HepG2 (cell line): ENCODE measurements at regions not wholly inside any gene's neighbourhood (a gene's known extent, or its start where the extent isn't known, plus 50 kb on each side); places are given as distances from the start of the nearest gene placed in this dataset.

ENCODE experiments used
- ATAC-seq: fragments of 200-7000 bp; cut with Tn5 transposase; 3 replicates; pipeline ENCODE4 v1.9.1; 2020; ENCODE audit warnings: mild to moderate bottlenecking, moderate library complexity
- BruUV-seq: library from RNA; stranded (reverse); fragments of 400-500 nt; replicated peaks from 2 replicates; lab custom pipeline; 2021; lab: Mats Ljungman, UMichigan
- CTCF ChIA-PET: fragments of 300-600 bp; formaldehyde crosslinking; extraction: SDS; loops from one replicate; lab custom pipeline; 2021; ENCODE audit warnings: low total read pairs, inconsistent platforms, low intra/inter-chr PET ratio; lab: Yijun Ruan, JAX
- POLR2A ChIA-PET: fragments of 350-600 bp; sonication (Branson Sonifier 250); formaldehyde crosslinking; loops from one replicate; lab custom pipeline; 2020; ENCODE audit warnings: antibody characterized with exemption, inconsistent platforms; lab: Yijun Ruan, JAX
- DNase-seq: peaks from one replicate; pipeline ENCODE4 v3.0.0-alpha.2; 2015; ENCODE audit warnings: low spot score
- FAIRE-seq: peaks from 3 replicates; lab custom pipeline; 2011; peaks lifted over from hg19 to GRCh38; lab: Jason Lieb, UNC
- H2AFZ ChIP-seq: one replicate; pipeline ENCODE4 v1.6.1; 2011; ENCODE audit warnings: low read length, inconsistent platforms
- H3K27ac ChIP-seq: fragments of 300-600 bp; 3 replicates; pipeline ENCODE4 v1.8.0; 2011; ENCODE audit warnings: mixed run types, mild to moderate bottlenecking, mixed read lengths, low read length, inconsistent platforms; ENCODE audit not compliant: insufficient read depth; ENCODE audit errors: extremely low read length
- H3K27me3 ChIP-seq, 2 experiments: fragments of 200-600 bp in 1 of 2; 2 replicates in 1 of 2; 3 replicates in 1 of 2; pipeline versions ENCODE4 v1.6.0 to v1.8.0; 2011; ENCODE audit warnings: low read length in 2 of 2, mild to moderate bottlenecking in 2 of 2, moderate library complexity in 2 of 2, inconsistent platforms in 1 of 2; ENCODE audit not compliant: insufficient read depth in 2 of 2, control insufficient read depth in 1 of 2
- H3K36me3 ChIP-seq, 2 experiments: fragments of 200-600 bp in 1 of 2; replicated peaks in 1 of 2; 2 replicates in 1 of 2; 3 replicates in 1 of 2; pipeline versions ENCODE4 v1.5.1 to v1.8.0; 2011; ENCODE audit warnings: low read length in 2 of 2, inconsistent platforms in 1 of 2; ENCODE audit not compliant: insufficient read depth in 2 of 2, control insufficient read depth in 1 of 2
- H3K4me1 ChIP-seq: 2 replicates; pipeline ENCODE4 v1.5.1; 2012; ENCODE audit warnings: low read length, inconsistent platforms; ENCODE audit not compliant: insufficient read depth
- H3K4me2 ChIP-seq: 2 replicates; pipeline ENCODE4 v1.6.0; 2011; ENCODE audit warnings: low read depth, low read length, inconsistent platforms
- H3K4me3 ChIP-seq, 3 experiments: fragments of 200-600 bp in 1 of 3; sonication (generic), shearing (Covaris generic) in 1 of 3; replicated peaks in 1 of 3; 2 replicates each; pipeline ENCODE4 v1.5.1; 2011 to 2016; ENCODE audit warnings: low read length in 3 of 3, inconsistent platforms in 2 of 3, low read depth in 2 of 3, mild to moderate bottlenecking in 2 of 3, control low read depth in 1 of 3, mixed read lengths in 1 of 3; ENCODE audit not compliant: insufficient read depth in 1 of 3
- H3K79me2 ChIP-seq: one replicate; pipeline ENCODE4 v1.6.1; 2011; ENCODE audit warnings: low read length, inconsistent platforms; ENCODE audit not compliant: insufficient read depth
- H3K9ac ChIP-seq: 2 replicates; pipeline ENCODE4 v1.6.0; 2011; ENCODE audit warnings: mild to moderate bottlenecking, low read depth, low read length, inconsistent platforms; ENCODE audit not compliant: insufficient read depth
- H3K9me3 ChIP-seq: 2 replicates; pipeline ENCODE4 v1.5.1; 2012; ENCODE audit warnings: mild to moderate bottlenecking, low read length
- H4K20me1 ChIP-seq: 2 replicates; pipeline ENCODE4 v1.6.0; 2011; ENCODE audit warnings: inconsistent platforms, mild to moderate bottlenecking, low read length, moderate library complexity; ENCODE audit not compliant: insufficient read depth
- BRD4 ChIP-seq: sonication (generic); formaldehyde crosslinking; IDR thresholded peaks from 2 replicates; pipeline ENCODE4 v1.4.0; 2020; ENCODE audit warnings: missing genetic modification reagents
- HMGA1 ChIP-seq: sonication (generic); formaldehyde crosslinking; conservative IDR thresholded peaks from 2 replicates; pipeline ENCODE4 v1.4.0; 2020; ENCODE audit warnings: missing genetic modification reagents
- KDM6A ChIP-seq: IDR thresholded peaks from 2 replicates; pipeline ENCODE4 v1.6.1; 2016; ENCODE audit warnings: low read depth
- PHF8 ChIP-seq: sonication (generic); formaldehyde crosslinking; IDR thresholded peaks from 2 replicates; pipeline ENCODE4 v1.5.0; 2020; ENCODE audit warnings: missing genetic modification reagents
- POLR2G ChIP-seq: fragments of 200-400 bp; formaldehyde crosslinking; IDR thresholded peaks from 2 replicates; pipeline ENCODE4 v1.6.1; 2018; ENCODE audit warnings: mild to moderate bottlenecking, low read depth, low read length, moderate library complexity
- SRSF4 ChIP-seq: fragments of 200-400 bp; formaldehyde crosslinking; IDR thresholded peaks from one replicate; pipeline ENCODE4 v1.6.1; 2018; ENCODE audit warnings: mild to moderate bottlenecking, low read depth, low read length, moderate library complexity; ENCODE audit not compliant: poor library complexity, severe bottlenecking
- XRCC5 ChIP-seq: fragments of 200-400 bp; formaldehyde crosslinking; optimal IDR thresholded peaks from 2 replicates; pipeline ENCODE3; 2017; ENCODE audit warnings: mild to moderate bottlenecking, low read length
- ZFYVE20 ChIP-seq: sonication (generic); formaldehyde crosslinking; IDR thresholded peaks from 2 replicates; pipeline ENCODE4 v1.8.0; 2023; ENCODE audit warnings: low read depth, mild to moderate bottlenecking, moderate library complexity, missing genetic modification reagents, borderline replicate concordance
- ZNF10 ChIP-seq: sonication (generic); formaldehyde crosslinking; IDR thresholded peaks from 2 replicates; pipeline ENCODE4 v1.4.0; 2020; ENCODE audit warnings: mild to moderate bottlenecking, low read depth, missing genetic modification reagents, borderline replicate concordance
- ZNF549 ChIP-seq: sonication (generic); formaldehyde crosslinking; IDR thresholded peaks from 2 replicates; pipeline ENCODE4 v1.5.0; 2020; ENCODE audit warnings: missing genetic modification reagents
- ZNF7 ChIP-seq: IDR thresholded peaks from 2 replicates; pipeline ENCODE4 v1.6.1; 2016; ENCODE audit warnings: missing biosample characterization, missing genetic modification reagents
- ZNF883 ChIP-seq: sonication (generic); formaldehyde crosslinking; IDR thresholded peaks from 2 replicates; pipeline ENCODE4 v1.5.1; 2020; ENCODE audit warnings: mild to moderate bottlenecking, missing genetic modification reagents; ENCODE audit errors: not compliant biosample characterization
- WGBS: methylation state at CpG from one replicate; pipeline ENCODE4 v1.1.6; 2017; ENCODE audit warnings: low lambda C conversion rate; 5-methylcytosine and 5-hydroxymethylcytosine counted together
- in situ Hi-C: cut with HindIII; loops from 2 replicates; pipeline ENCODE4 v1.10.0; 2017; ENCODE audit warnings: low pct_unique_long_range_greater_than_20kb; ENCODE audit not compliant: extremely low pct_ligation_motif_present
- intact Hi-C: fragments of 100-400 bp; cut with micrococcal nuclease; formaldehyde crosslinking; loops from one replicate; pipeline ENCODE4 v1.10.0; 2022; ENCODE audit not compliant: unreplicated experiment
- TF ChIP-seq, protein P1 (sequence below): conservative IDR thresholded peaks from 2 replicates; pipeline ENCODE4 v1.6.1; 2018; ENCODE audit warnings: missing genetic modification reagents

DNA sequence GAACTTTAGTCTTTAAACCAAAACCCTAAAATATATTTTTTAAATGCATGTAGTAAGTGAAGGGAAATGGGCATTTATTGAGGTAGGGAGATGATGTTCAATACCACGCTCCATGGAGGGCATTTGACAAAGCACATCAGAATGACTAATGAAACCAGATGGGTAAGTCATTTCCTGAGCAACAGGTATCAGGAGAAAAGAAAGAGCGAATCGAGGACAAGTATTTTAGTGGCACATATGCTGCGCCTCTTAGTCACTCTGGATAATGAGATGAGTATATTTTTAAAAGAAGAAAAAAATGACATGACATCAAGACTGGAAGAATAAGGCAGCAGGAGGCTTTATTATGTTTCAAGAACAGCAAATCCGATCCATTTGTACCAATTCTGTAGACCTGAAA is 129.0 kb upstream of the ARHGEF3 start (continued):
- TF ChIP-seq POLR2G (no peak), BRD4 (CRISPR knock-in tag) (no peak)
- TF ChIP-seq, all 625 proteins: peak for 0

DNA sequence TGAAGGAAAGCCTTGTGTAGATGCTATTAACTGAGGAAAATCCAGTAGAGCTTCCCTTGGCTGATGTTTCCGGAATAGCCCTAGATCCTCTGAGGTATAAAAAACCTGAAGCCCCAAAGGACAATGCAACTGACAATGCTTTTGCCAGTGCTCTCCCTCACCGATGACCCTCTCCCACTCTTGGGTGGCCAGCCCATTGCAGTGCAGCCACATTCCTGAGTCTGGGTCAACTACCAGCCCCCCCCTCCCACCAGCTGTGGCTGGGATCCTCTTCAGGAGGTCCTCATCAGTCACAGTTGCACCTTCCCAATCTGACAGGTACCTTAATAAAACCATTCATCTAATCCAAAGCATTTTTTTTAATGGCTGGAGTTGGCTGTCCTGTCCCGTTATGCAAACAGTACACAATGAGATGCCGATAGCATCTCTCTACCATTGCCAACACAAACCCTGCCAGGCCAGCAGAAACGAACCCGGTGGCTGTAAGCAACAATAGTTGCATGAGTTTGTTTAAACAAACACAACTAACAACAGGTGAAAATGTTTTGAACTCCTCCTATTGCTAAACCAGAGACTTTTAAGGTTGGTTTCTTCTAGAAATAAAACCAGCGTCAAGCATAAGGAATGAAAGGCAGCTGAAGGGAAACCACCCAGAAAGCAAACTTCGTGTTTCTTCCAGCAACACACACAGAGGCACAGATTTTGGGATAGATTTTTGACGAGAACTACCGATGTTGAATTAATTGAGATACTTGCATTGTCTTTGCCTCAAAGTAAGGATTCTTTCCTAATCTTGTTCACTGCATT is 128.3 kb upstream of the ARHGEF3 start:
- no peak overlapping the region for H2AFZ ChIP-seq
- H3K36me3 ChIP-seq: no peaks in the 10 kb centered on the region
- CTCF ChIA-PET: no interaction called here
- 85% methylated on average over 10 of the region's 10 CpGs for WGBS
- no peak overlapping the region for H3K9ac ChIP-seq
- H3K4me2 ChIP-seq: no peak overlapping the region
- no peaks in the 10 kb centered on the region for H4K20me1 ChIP-seq
- in situ Hi-C loops: no loop called here
- H3K27ac ChIP-seq: no peak overlapping the region
- BruUV-seq: no TSS peak
- FAIRE-seq: no peak
- peaks cover 19% of the 10 kb centered on the region for H3K4me1 ChIP-seq
- H3K9me3 ChIP-seq: no peaks in the 10 kb centered on the region
- intact Hi-C loops: no loop called here
- DNase-seq: no peak
- H3K79me2 ChIP-seq: no peaks in the 10 kb centered on the region
- ATAC-seq: no peak
- TF ChIP-seq SRSF4 (no peak), ZNF7 (CRISPR knock-in tag) (no peak), ZNF549 (no peak), ZNF10 (no peak), ZNF883 (no peak), XRCC5 (no peak), HMGA1 (no peak), ZFYVE20 (CRISPR knock-in tag) (no peak), PHF8 (CRISPR knock-in tag) (no peak), KDM6A (no peak)
- TF ChIP-seq, protein P1, sequence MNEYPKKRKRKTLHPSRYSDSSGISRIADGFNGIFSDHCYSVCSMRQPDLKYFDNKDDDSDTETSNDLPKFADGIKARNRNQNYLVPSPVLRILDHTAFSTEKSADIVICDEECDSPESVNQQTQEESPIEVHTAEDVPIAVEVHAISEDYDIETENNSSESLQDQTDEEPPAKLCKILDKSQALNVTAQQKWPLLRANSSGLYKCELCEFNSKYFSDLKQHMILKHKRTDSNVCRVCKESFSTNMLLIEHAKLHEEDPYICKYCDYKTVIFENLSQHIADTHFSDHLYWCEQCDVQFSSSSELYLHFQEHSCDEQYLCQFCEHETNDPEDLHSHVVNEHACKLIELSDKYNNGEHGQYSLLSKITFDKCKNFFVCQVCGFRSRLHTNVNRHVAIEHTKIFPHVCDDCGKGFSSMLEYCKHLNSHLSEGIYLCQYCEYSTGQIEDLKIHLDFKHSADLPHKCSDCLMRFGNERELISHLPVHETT (CRISPR knock-in tag): no peak
- H3K4me3 ChIP-seq: no peak overlapping the region
- no peaks in the 10 kb centered on the region for H3K27me3 ChIP-seq
- POLR2A ChIA-PET: no interaction called here
